DOHH2 (cell line): ENCODE measurements at regions not wholly inside any gene's neighbourhood (a gene's known extent, or its start where the extent isn't known, plus 50 kb on each side); places are given as distances from the start of the nearest gene placed in this dataset.

ENCODE experiments used
- H3F3A ChIP-seq: fragments of 200-600 bp; sonication (generic), shearing (Covaris generic); 2 replicates; pipeline ENCODE4 v1.6.0; 2016; ENCODE audit warnings: antibody characterized with exemption, mild to moderate bottlenecking; ENCODE audit not compliant: control insufficient read depth, insufficient read depth
- H3K27ac ChIP-seq: fragments of 200-600 bp; sonication (generic); 2 replicates; pipeline ENCODE4 v1.5.1; 2014; ENCODE audit warnings: low read depth, mild to moderate bottlenecking, low read length, moderate library complexity
- H3K27me3 ChIP-seq: fragments of 200-600 bp; sonication (generic); 2 replicates; pipeline ENCODE4 v1.6.1; 2014; ENCODE audit warnings: mild to moderate bottlenecking, low read length, mixed read lengths; ENCODE audit not compliant: control insufficient read depth
- H3K36me3 ChIP-seq: fragments of 200-600 bp; sonication (generic); 2 replicates; pipeline ENCODE4 v1.6.1; 2014; ENCODE audit warnings: mild to moderate bottlenecking, low read length, moderate library complexity, mixed read lengths; ENCODE audit not compliant: control insufficient read depth
- H3K4me1 ChIP-seq: fragments of 200-600 bp; sonication (generic); 2 replicates; pipeline ENCODE4 v1.6.1; 2014; ENCODE audit warnings: mild to moderate bottlenecking, low read length, mixed read lengths; ENCODE audit not compliant: control insufficient read depth
- H3K4me2 ChIP-seq: fragments of 200-600 bp; sonication (generic); 2 replicates; pipeline ENCODE4 v1.6.0; 2014; ENCODE audit warnings: mild to moderate bottlenecking, low read length, moderate library complexity
- H3K4me3 ChIP-seq: fragments of 200-600 bp; sonication (generic); 2 replicates; pipeline ENCODE4 v1.5.1; 2014; ENCODE audit warnings: mild to moderate bottlenecking, low read length, mixed read lengths
- H3K79me2 ChIP-seq: fragments of 200-600 bp; sonication (generic); 2 replicates; pipeline ENCODE4 v1.6.1; 2014; ENCODE audit warnings: mild to moderate bottlenecking, low read length, mixed read lengths; ENCODE audit not compliant: control insufficient read depth
- H3K9me2 ChIP-seq: fragments of 200-600 bp; sonication (generic); replicated peaks from 2 replicates; pipeline ENCODE4 v1.6.1; 2014; ENCODE audit warnings: mild to moderate bottlenecking, low read length, mixed read lengths; ENCODE audit not compliant: control insufficient read depth
- H3K9me3 ChIP-seq: fragments of 200-600 bp; sonication (generic); 2 replicates; pipeline ENCODE4 v1.6.1; 2014; ENCODE audit warnings: antibody characterized with exemption, low read length, mixed read lengths; ENCODE audit not compliant: control insufficient read depth, insufficient read depth
- H4K20me1 ChIP-seq: fragments of 200-600 bp; sonication (generic); 2 replicates; pipeline ENCODE4 v1.6.0; 2014; ENCODE audit warnings: low read depth, mild to moderate bottlenecking, antibody characterized with exemption, low read length, moderate library complexity; ENCODE audit not compliant: control insufficient read depth, insufficient read depth
- CTCF ChIP-seq: fragments of 200-600 bp; sonication (generic); IDR thresholded peaks from one replicate; pipeline ENCODE4 v1.5.1; 2014; ENCODE audit warnings: antibody characterized with exemption, mild to moderate bottlenecking, low read depth, low read length; ENCODE audit not compliant: poor library complexity, severe bottlenecking
- EZH2phosphoT487 ChIP-seq: fragments of 200-600 bp; sonication (generic); IDR thresholded peaks from 2 replicates; pipeline ENCODE4 v1.6.1; 2017; ENCODE audit warnings: borderline replicate concordance, mild to moderate bottlenecking, antibody characterized with exemption, low read length, moderate library complexity, mixed read lengths

GRCh38 chr2:104703669-104704068 is 150.2 kb upstream of the POU3F3 start:
- TF ChIP-seq CTCF (no peak), EZH2phosphoT487 (no peak)
- H3K4me3 ChIP-seq = no peak overlapping the region
- H3F3A ChIP-seq = no peaks in the 10 kb centered on the region
- H3K4me1 ChIP-seq = no peaks in the 10 kb centered on the region
- no peak overlapping the region for H3K27ac ChIP-seq
- no peaks in the 10 kb centered on the region for H4K20me1 ChIP-seq
- H3K27me3 ChIP-seq = no peaks in the 10 kb centered on the region
- no peak overlapping the region for H3K4me2 ChIP-seq
- no peaks in the 10 kb centered on the region for H3K9me3 ChIP-seq
- no peaks in the 10 kb centered on the region for H3K79me2 ChIP-seq
- no peaks in the 10 kb centered on the region for H3K36me3 ChIP-seq
- no peaks in the 10 kb centered on the region for H3K9me2 ChIP-seq

- Histone ChIP-seq H3K4me3 (no peak overlapping the region), H3F3A (no peaks in the 10 kb centered on the region), H3K27ac (no peak overlapping the region), H3K36me3 (no peaks in the 10 kb centered on the region), H3K9me2 (no peaks in the 10 kb centered on the region), H3K27me3 (no peaks in the 10 kb centered on the region), H3K4me2 (no peak overlapping the region), H3K9me3 (no peaks in the 10 kb centered on the region), H3K4me1 (no peaks in the 10 kb centered on the region), H4K20me1 (no peaks in the 10 kb centered on the region), H3K79me2 (no peaks in the 10 kb centered on the region)
- TF ChIP-seq EZH2phosphoT487 (no peak), CTCF (no peak)
Measured at GRCh38 chr2:104704496-104705245, 149.2 kb upstream of the POU3F3 start.

- Histone ChIP-seq H3F3A (no peaks in the 10 kb centered on the region), H3K4me2 (no peak overlapping the region), H3K9me3 (no peaks in the 10 kb centered on the region), H3K36me3 (no peaks in the 10 kb centered on the region), H3K27me3 (no peaks in the 10 kb centered on the region), H4K20me1 (no peaks in the 10 kb centered on the region), H3K79me2 (no peaks in the 10 kb centered on the region), H3K4me1 (no peaks in the 10 kb centered on the region), H3K4me3 (no peak overlapping the region), H3K27ac (no peak overlapping the region), H3K9me2 (no peaks in the 10 kb centered on the region)
- TF ChIP-seq EZH2phosphoT487 (no peak), CTCF (no peak)
Measured at GRCh38 chr2:104707056-104707455, 146.9 kb upstream of the POU3F3 start.
